H9 (cell line): ENCODE measurements at regions not wholly inside any gene's neighbourhood (a gene's known extent, or its start where the extent isn't known, plus 50 kb on each side); places are given as distances from the start of the nearest gene placed in this dataset.

Experiments used
- DNase-seq: peaks from one replicate; pipeline ENCODE4 v3.0.0-alpha.2; 2017
- H2AFZ ChIP-seq: one replicate; pipeline ENCODE4 v1.6.1; 2013; ENCODE audit warnings: mild to moderate bottlenecking, low read length, control low read depth, moderate library complexity
- H2AK5ac ChIP-seq: 2 replicates; pipeline ENCODE4 v1.6.1; 2013; ENCODE audit warnings: low read length, control low read depth, mixed read lengths; ENCODE audit not compliant: insufficient read length
- H2BK120ac ChIP-seq: one replicate; pipeline ENCODE4 v1.6.1; 2013; ENCODE audit warnings: low read depth, mild to moderate bottlenecking, low read length, control low read depth, inconsistent platforms; ENCODE audit not compliant: poor library complexity, severe bottlenecking
- H2BK12ac ChIP-seq: 2 replicates; pipeline ENCODE4 v1.6.1; 2013; ENCODE audit warnings: low read length, control low read depth, mixed read lengths, low read depth; ENCODE audit not compliant: insufficient read length
- H2BK15ac ChIP-seq: 2 replicates; pipeline ENCODE4 v1.6.1; 2013; ENCODE audit warnings: low read depth, low read length, control low read depth
- H2BK20ac ChIP-seq: one replicate; pipeline ENCODE4 v1.6.1; 2013; ENCODE audit warnings: low read depth, mild to moderate bottlenecking, low read length, control low read depth, inconsistent platforms; ENCODE audit not compliant: poor library complexity, severe bottlenecking
- H2BK5ac ChIP-seq: 2 replicates; pipeline ENCODE4 v1.6.1; 2013; ENCODE audit warnings: low read length, control low read depth, mixed read lengths; ENCODE audit not compliant: insufficient read length
- H3K14ac ChIP-seq: 2 replicates; pipeline ENCODE4 v1.6.1; 2013; ENCODE audit warnings: low read length, control low read depth; ENCODE audit not compliant: insufficient read depth
- H3K18ac ChIP-seq: 2 replicates; pipeline ENCODE4 v1.6.1; 2013; ENCODE audit warnings: low read depth, mild to moderate bottlenecking, mixed read lengths, low read length, control low read depth; ENCODE audit not compliant: insufficient read length
- H3K23ac ChIP-seq: 2 replicates; pipeline ENCODE4 v1.6.1; 2013; ENCODE audit warnings: low read length, control low read depth, mixed read lengths, low read depth; ENCODE audit not compliant: insufficient read length
- H3K23me2 ChIP-seq: 2 replicates; pipeline ENCODE4 v1.6.1; 2013; ENCODE audit warnings: low read depth, mild to moderate bottlenecking, mixed read lengths, low read length, control low read depth; ENCODE audit not compliant: insufficient read length, poor library complexity, severe bottlenecking
- H3K27ac ChIP-seq: 2 replicates; pipeline ENCODE4 v1.5.1; 2013; ENCODE audit warnings: low read length, control low read depth, mixed read lengths, low read depth; ENCODE audit not compliant: insufficient read length
- H3K27me3 ChIP-seq: 2 replicates; pipeline ENCODE4 v1.6.1; 2013; ENCODE audit warnings: low read length, control low read depth, inconsistent platforms; ENCODE audit not compliant: insufficient read depth
- H3K4ac ChIP-seq: 2 replicates; pipeline ENCODE4 v1.6.1; 2013; ENCODE audit warnings: low read depth, mild to moderate bottlenecking, control low read depth, inconsistent platforms, low read length, moderate library complexity
- H3K4me1 ChIP-seq: 2 replicates; pipeline ENCODE4 v1.6.1; 2013; ENCODE audit warnings: low read length, control low read depth, inconsistent platforms; ENCODE audit not compliant: insufficient read depth
- H3K4me2 ChIP-seq: 2 replicates; pipeline ENCODE4 v1.6.1; 2013; ENCODE audit warnings: low read length, control low read depth, mixed read lengths; ENCODE audit not compliant: insufficient read length, insufficient read depth
- H3K56ac ChIP-seq: 2 replicates; pipeline ENCODE4 v1.6.1; 2013; ENCODE audit warnings: low read depth, mild to moderate bottlenecking, mixed read lengths, low read length, control low read depth; ENCODE audit not compliant: insufficient read length
- H3K79me1 ChIP-seq: 2 replicates; pipeline ENCODE4 v1.6.1; 2013; ENCODE audit warnings: low read depth, mild to moderate bottlenecking, moderate library complexity, low read length, control low read depth, inconsistent platforms; ENCODE audit not compliant: insufficient read depth, poor library complexity, severe bottlenecking
- H3K79me2 ChIP-seq: 2 replicates; pipeline ENCODE4 v1.6.1; 2013; ENCODE audit warnings: low read length, control low read depth, inconsistent platforms; ENCODE audit not compliant: insufficient read depth
- H3K9ac ChIP-seq: 2 replicates; pipeline ENCODE4 v1.6.1; 2013; ENCODE audit warnings: low read length, control low read depth, mixed read lengths; ENCODE audit not compliant: insufficient read length; ENCODE audit errors: extremely low read depth
- H3K9me3 ChIP-seq: one replicate; pipeline ENCODE4 v1.6.1; 2013; ENCODE audit warnings: low read depth, low read length, inconsistent platforms; ENCODE audit not compliant: control insufficient read depth
- H3T11ph ChIP-seq: one replicate; pipeline ENCODE4 v1.6.1; 2013; ENCODE audit warnings: mild to moderate bottlenecking, low read length, control low read depth, inconsistent platforms
- H4K20me1 ChIP-seq: one replicate; pipeline ENCODE4 v1.6.1; 2013; ENCODE audit not compliant: control insufficient read depth, insufficient read length, insufficient read depth
- H4K5ac ChIP-seq: 2 replicates; pipeline ENCODE4 v1.6.1; 2013; ENCODE audit warnings: low read depth, mild to moderate bottlenecking, mixed read lengths, low read length, control low read depth; ENCODE audit not compliant: insufficient read length
- H4K8ac ChIP-seq: replicated peaks from 2 replicates; pipeline ENCODE4 v1.6.1; 2013; ENCODE audit warnings: low read length, control low read depth, mixed read lengths, low read depth; ENCODE audit not compliant: insufficient read length
- H4K91ac ChIP-seq: 2 replicates; pipeline ENCODE4 v1.6.1; 2013; ENCODE audit warnings: low read depth, mild to moderate bottlenecking, moderate library complexity, mixed read lengths, low read length, control low read depth; ENCODE audit not compliant: insufficient read length
- H3K27ac Mint-ChIP-seq, 3 experiments: 2 replicates in 2 of 3; 3 replicates in 1 of 3; pipeline ENCODE4 v1.8.0; 2020 to 2021; ENCODE audit warnings: mixed read lengths in 3 of 3, mild to moderate bottlenecking in 1 of 3, moderate library complexity in 1 of 3
- H3K27me3 Mint-ChIP-seq: 2 replicates; pipeline ENCODE4 v1.8.0; 2021; ENCODE audit warnings: low read depth, mild to moderate bottlenecking, moderate library complexity, mixed read lengths
- H3K36me3 Mint-ChIP-seq, 3 experiments: 2 replicates in 2 of 3; 3 replicates in 1 of 3; pipeline ENCODE4 v1.8.0; 2020 to 2021; ENCODE audit warnings: low read depth in 3 of 3, mixed read lengths in 3 of 3; ENCODE audit not compliant: insufficient read depth in 1 of 3
- H3K4me1 Mint-ChIP-seq, 2 experiments: 2 replicates each; pipeline ENCODE4 v1.8.0; 2020; ENCODE audit warnings: mixed read lengths in 2 of 2
- H3K4me3 Mint-ChIP-seq, 2 experiments: 2 replicates in 1 of 2; 3 replicates in 1 of 2; pipeline ENCODE4 v1.8.0; 2020 to 2021; ENCODE audit warnings: mild to moderate bottlenecking in 2 of 2, mixed read lengths in 2 of 2, moderate library complexity in 1 of 2
- H3K9me3 Mint-ChIP-seq, 2 experiments: 2 replicates in 1 of 2; 3 replicates in 1 of 2; pipeline ENCODE4 v1.8.0; 2020; ENCODE audit warnings: mild to moderate bottlenecking in 2 of 2, mixed read lengths in 2 of 2, moderate library complexity in 1 of 2
- TF ChIP-seq, protein P1 (sequence below): fragments of 200-600 bp; sonication (generic); conservative IDR thresholded peaks from 3 replicates; pipeline ENCODE4 v1.8.0; 2021; ENCODE audit warnings: antibody characterized with exemption, mild to moderate bottlenecking

DNA sequence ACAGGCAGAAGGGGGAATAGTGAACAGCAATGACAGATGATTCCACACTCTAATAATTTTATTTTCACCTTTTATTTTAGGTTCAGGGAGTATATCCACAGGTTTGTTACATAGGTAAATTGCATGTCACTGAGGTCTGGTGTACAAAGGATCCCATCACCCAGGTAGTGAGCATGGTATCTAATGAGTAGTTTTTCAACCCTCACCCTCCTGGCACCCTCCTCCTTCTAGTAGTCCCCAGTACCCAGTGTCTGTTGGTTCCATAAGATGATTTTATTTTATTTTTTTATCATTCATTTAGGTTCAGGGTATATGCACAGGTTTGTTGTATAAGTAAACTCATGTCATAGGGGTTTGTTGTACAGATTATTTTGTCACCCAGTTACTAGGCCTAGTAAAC is 58.6 kb upstream of the UGT8 start:
- no peak for DNase-seq
- peaks cover 0 to 13% (median 2%) of the 10 kb centered on the region in 3 experiments; a peak in 3 of 7 replicates for H3K36me3 Mint-ChIP-seq
- Histone ChIP-seq H3K9me3 (no peaks in the 10 kb centered on the region), H3T11ph (no peak overlapping the region), H3K4ac (no peak overlapping the region), H2BK15ac (no peak overlapping the region), H3K4me2 (no peak overlapping the region), H2BK120ac (no peak overlapping the region), H3K23ac (no peak overlapping the region), H4K20me1 (no peaks in the 10 kb centered on the region), H4K8ac (no peak overlapping the region), H3K27me3 (no peaks in the 10 kb centered on the region), H3K23me2 (no peaks in the 10 kb centered on the region), H3K27ac (no peak overlapping the region), H3K56ac (no peak overlapping the region), H2BK20ac (no peak overlapping the region), H2BK12ac (no peak overlapping the region), H3K79me1 (no peaks in the 10 kb centered on the region), H4K5ac (no peak overlapping the region), H2AK5ac (no peak overlapping the region), H4K91ac (no peak overlapping the region), H3K4me1 (no peaks in the 10 kb centered on the region), H2AFZ (no peak overlapping the region), H3K79me2 (no peaks in the 10 kb centered on the region), H3K9ac (no peak overlapping the region), H3K18ac (no peak overlapping the region), H2BK5ac (no peak overlapping the region), H3K14ac (no peak overlapping the region)
- H3K4me1 Mint-ChIP-seq = peaks cover 7 to 10% of the 10 kb centered on the region in 2 experiments
- H3K4me3 Mint-ChIP-seq = no peak overlapping the region
- H3K9me3 Mint-ChIP-seq = peaks cover 2 to 7% of the 10 kb centered on the region in 2 experiments; a peak in 4 of 5 replicates
- TF ChIP-seq, protein P1, sequence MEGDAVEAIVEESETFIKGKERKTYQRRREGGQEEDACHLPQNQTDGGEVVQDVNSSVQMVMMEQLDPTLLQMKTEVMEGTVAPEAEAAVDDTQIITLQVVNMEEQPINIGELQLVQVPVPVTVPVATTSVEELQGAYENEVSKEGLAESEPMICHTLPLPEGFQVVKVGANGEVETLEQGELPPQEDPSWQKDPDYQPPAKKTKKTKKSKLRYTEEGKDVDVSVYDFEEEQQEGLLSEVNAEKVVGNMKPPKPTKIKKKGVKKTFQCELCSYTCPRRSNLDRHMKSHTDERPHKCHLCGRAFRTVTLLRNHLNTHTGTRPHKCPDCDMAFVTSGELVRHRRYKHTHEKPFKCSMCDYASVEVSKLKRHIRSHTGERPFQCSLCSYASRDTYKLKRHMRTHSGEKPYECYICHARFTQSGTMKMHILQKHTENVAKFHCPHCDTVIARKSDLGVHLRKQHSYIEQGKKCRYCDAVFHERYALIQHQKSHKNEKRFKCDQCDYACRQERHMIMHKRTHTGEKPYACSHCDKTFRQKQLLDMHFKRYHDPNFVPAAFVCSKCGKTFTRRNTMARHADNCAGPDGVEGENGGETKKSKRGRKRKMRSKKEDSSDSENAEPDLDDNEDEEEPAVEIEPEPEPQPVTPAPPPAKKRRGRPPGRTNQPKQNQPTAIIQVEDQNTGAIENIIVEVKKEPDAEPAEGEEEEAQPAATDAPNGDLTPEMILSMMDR = no peak
- no peak overlapping the region for H3K27ac Mint-ChIP-seq
- H3K27me3 Mint-ChIP-seq = no peaks in the 10 kb centered on the region
